ENCODE measurements at regions not wholly inside any gene's neighbourhood (a gene's known extent, or its start where the extent isn't known, plus 50 kb on each side); places are given as distances from the start of the nearest gene placed in this dataset.

DNA sequence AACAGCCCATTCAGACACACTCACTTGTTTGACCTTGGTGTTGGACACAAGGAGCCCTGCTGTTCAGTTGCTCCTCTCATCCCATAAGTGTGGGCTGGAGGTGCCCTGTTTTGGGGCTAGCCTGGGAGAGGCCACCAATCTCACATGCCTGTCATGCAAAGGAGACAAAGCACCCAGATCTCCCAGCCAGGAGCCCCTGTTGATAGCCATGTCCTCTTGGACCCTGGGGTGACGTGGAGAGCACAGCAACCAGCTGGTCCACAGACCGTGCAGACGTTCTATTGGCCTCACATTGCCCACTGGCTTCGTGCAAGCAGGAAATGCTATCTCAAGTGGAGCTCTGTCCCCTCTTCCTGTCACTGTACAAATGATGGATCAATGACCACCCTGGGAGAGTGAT is 240.8 kb downstream of the RPS24 start:
- TF ChIP-seq, protein P1, sequence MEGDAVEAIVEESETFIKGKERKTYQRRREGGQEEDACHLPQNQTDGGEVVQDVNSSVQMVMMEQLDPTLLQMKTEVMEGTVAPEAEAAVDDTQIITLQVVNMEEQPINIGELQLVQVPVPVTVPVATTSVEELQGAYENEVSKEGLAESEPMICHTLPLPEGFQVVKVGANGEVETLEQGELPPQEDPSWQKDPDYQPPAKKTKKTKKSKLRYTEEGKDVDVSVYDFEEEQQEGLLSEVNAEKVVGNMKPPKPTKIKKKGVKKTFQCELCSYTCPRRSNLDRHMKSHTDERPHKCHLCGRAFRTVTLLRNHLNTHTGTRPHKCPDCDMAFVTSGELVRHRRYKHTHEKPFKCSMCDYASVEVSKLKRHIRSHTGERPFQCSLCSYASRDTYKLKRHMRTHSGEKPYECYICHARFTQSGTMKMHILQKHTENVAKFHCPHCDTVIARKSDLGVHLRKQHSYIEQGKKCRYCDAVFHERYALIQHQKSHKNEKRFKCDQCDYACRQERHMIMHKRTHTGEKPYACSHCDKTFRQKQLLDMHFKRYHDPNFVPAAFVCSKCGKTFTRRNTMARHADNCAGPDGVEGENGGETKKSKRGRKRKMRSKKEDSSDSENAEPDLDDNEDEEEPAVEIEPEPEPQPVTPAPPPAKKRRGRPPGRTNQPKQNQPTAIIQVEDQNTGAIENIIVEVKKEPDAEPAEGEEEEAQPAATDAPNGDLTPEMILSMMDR (IDR thresholded peaks at IDR 0.05): no peak
- no peak for TF ChIP-seq POLR2A (IDR thresholded peaks at IDR 0.05)

All from testis (tissue), 2 donors.